ENCODE measurements at regions not wholly inside any gene's neighbourhood (a gene's known extent, or its start where the extent isn't known, plus 50 kb on each side); places are given as distances from the start of the nearest gene placed in this dataset.

- no peak overlapping the region for H3K4me2 ChIP-seq (ENCODE audit: insufficient read depth, low read length, poor library complexity, severe bottlenecking)
- no peak overlapping the region for H3K14ac ChIP-seq (ENCODE audit: low read length)
- no peaks in the 10 kb centered on the region for H3K9me3 ChIP-seq (replicated peaks in 1 of 2; ENCODE audit: control insufficient read depth in 2 of 2, insufficient read depth in 1 of 2, low read depth in 1 of 2, low read length in 2 of 2)
- H2BK120ac ChIP-seq (ENCODE audit: low read depth, low read length): no peak overlapping the region
- no peak overlapping the region for H3K4me3 ChIP-seq (ENCODE audit: low read length in 2 of 2)
- no peak overlapping the region for H2BK12ac ChIP-seq (ENCODE audit: low read length)
- H3K4me1 ChIP-seq (ENCODE audit: control insufficient read depth in 2 of 2, insufficient read depth in 1 of 2, low read depth in 1 of 2, low read length in 2 of 2): peaks cover 0 to 7% of the 10 kb centered on the region in 2 donors
- no peak overlapping the region for H2AK5ac ChIP-seq (ENCODE audit: low read depth, low read length)
- no peak for DNase-seq (ENCODE audit: low spot score)
- H3K27me3 ChIP-seq (ENCODE audit: control insufficient read depth in 3 of 3, insufficient read depth in 3 of 3, low read depth in 1 of 3, low read length in 3 of 3): peaks cover 0 to 3% (median 0%) of the 10 kb centered on the region in 3 experiments
- no peak overlapping the region for H3K9ac ChIP-seq (ENCODE audit: low read depth, low read length, poor library complexity)
- H3K27ac ChIP-seq (replicated peaks; ENCODE audit: low read length): no peak overlapping the region
- H4K91ac ChIP-seq (ENCODE audit: low read depth, low read length, poor library complexity): no peak overlapping the region
- H2BK15ac ChIP-seq (ENCODE audit: low read length): no peak overlapping the region
- H3K18ac ChIP-seq (ENCODE audit: low read length): no peak overlapping the region
- no peaks in the 10 kb centered on the region for H3K79me1 ChIP-seq (ENCODE audit: low read depth, low read length)
- H3K23ac ChIP-seq (ENCODE audit: low read depth, low read length, poor library complexity): no peak overlapping the region
- H3K4ac ChIP-seq (ENCODE audit: low read length): no peak overlapping the region
- no peak overlapping the region for H2AFZ ChIP-seq (ENCODE audit: low read length)
- no CpG with 5 or more reads among the region's 4 CpGs for WGBS, 2 donors (ENCODE audit: extremely low coverage in 2 of 2, insufficient read length in 2 of 2, insufficient replicate concordance in 1 of 2)
- no peaks in the 10 kb centered on the region for H3K36me3 ChIP-seq (replicated peaks in 1 of 2; ENCODE audit: control insufficient read depth in 2 of 2, insufficient read depth in 2 of 2, low read length in 2 of 2)
- H2BK5ac ChIP-seq (ENCODE audit: low read length): no peak overlapping the region
- H4K8ac ChIP-seq (ENCODE audit: low read depth, low read length): no peak overlapping the region
Measured at GRCh38 chr4:24655971-24656370, 71.6 kb upstream of the DHX15 start.

GRCh38 chr4:24656906-24657305, 72.6 kb upstream of the DHX15 start:
- Histone ChIP-seq H3K4ac (ENCODE audit: low read length) (no peak overlapping the region), H3K14ac (ENCODE audit: low read length) (no peak overlapping the region), H3K9me3 (replicated peaks in 1 of 2; ENCODE audit: control insufficient read depth in 2 of 2, insufficient read depth in 1 of 2, low read depth in 1 of 2, low read length in 2 of 2) (no peaks in the 10 kb centered on the region), H3K79me1 (ENCODE audit: low read depth, low read length) (no peaks in the 10 kb centered on the region), H3K18ac (ENCODE audit: low read length) (no peak overlapping the region), H3K36me3 (replicated peaks in 1 of 2; ENCODE audit: control insufficient read depth in 2 of 2, insufficient read depth in 2 of 2, low read length in 2 of 2) (no peaks in the 10 kb centered on the region), H3K4me3 (ENCODE audit: low read length in 2 of 2) (no peak overlapping the region), H3K4me2 (ENCODE audit: insufficient read depth, low read length, poor library complexity, severe bottlenecking) (no peak overlapping the region), H2BK5ac (ENCODE audit: low read length) (no peak overlapping the region), H2BK120ac (ENCODE audit: low read depth, low read length) (no peak overlapping the region), H4K91ac (ENCODE audit: low read depth, low read length, poor library complexity) (no peak overlapping the region), H2BK12ac (ENCODE audit: low read length) (no peak overlapping the region), H2BK15ac (ENCODE audit: low read length) (no peak overlapping the region), H3K4me1 (ENCODE audit: control insufficient read depth in 2 of 2, insufficient read depth in 1 of 2, low read depth in 1 of 2, low read length in 2 of 2) (peaks cover 0 to 9% of the 10 kb centered on the region in 2 donors), H3K27ac (replicated peaks; ENCODE audit: low read length) (no peak overlapping the region), H3K27me3 (ENCODE audit: control insufficient read depth in 3 of 3, insufficient read depth in 3 of 3, low read depth in 1 of 3, low read length in 3 of 3) (no peaks in the 10 kb centered on the region), H2AFZ (ENCODE audit: low read length) (no peak overlapping the region), H3K23ac (ENCODE audit: low read depth, low read length, poor library complexity) (no peak overlapping the region), H2AK5ac (ENCODE audit: low read depth, low read length) (no peak overlapping the region), H4K8ac (ENCODE audit: low read depth, low read length) (no peak overlapping the region), H3K9ac (ENCODE audit: low read depth, low read length, poor library complexity) (no peak overlapping the region)
- no CpG with 5 or more reads among the region's 5 CpGs for WGBS, 2 donors (ENCODE audit: extremely low coverage in 2 of 2, insufficient read length in 2 of 2, insufficient replicate concordance in 1 of 2)
- no peak for DNase-seq (ENCODE audit: low spot score)

GRCh38 chr4:24657768-24658617, 73.6 kb upstream of the DHX15 start:
- no peak overlapping the region for H4K8ac ChIP-seq (ENCODE audit: low read depth, low read length)
- no peak overlapping the region for H3K4me3 ChIP-seq (ENCODE audit: low read length in 2 of 2)
- no peaks in the 10 kb centered on the region for H3K9me3 ChIP-seq (replicated peaks in 1 of 2; ENCODE audit: control insufficient read depth in 2 of 2, insufficient read depth in 1 of 2, low read depth in 1 of 2, low read length in 2 of 2)
- H2BK5ac ChIP-seq (ENCODE audit: low read length): no peak overlapping the region
- H3K36me3 ChIP-seq (replicated peaks in 1 of 2; ENCODE audit: control insufficient read depth in 2 of 2, insufficient read depth in 2 of 2, low read length in 2 of 2): no peaks in the 10 kb centered on the region
- H3K79me1 ChIP-seq (ENCODE audit: low read depth, low read length): no peaks in the 10 kb centered on the region
- H2BK15ac ChIP-seq (ENCODE audit: low read length): no peak overlapping the region
- no peak for DNase-seq (ENCODE audit: low spot score)
- H2AK5ac ChIP-seq (ENCODE audit: low read depth, low read length): no peak overlapping the region
- H3K4me1 ChIP-seq (ENCODE audit: control insufficient read depth in 2 of 2, insufficient read depth in 1 of 2, low read depth in 1 of 2, low read length in 2 of 2): peaks cover 0 to 9% of the 10 kb centered on the region in 2 donors
- no peak overlapping the region for H3K23ac ChIP-seq (ENCODE audit: low read depth, low read length, poor library complexity)
- H3K4ac ChIP-seq (ENCODE audit: low read length): no peak overlapping the region
- no peak overlapping the region for H2BK120ac ChIP-seq (ENCODE audit: low read depth, low read length)
- H4K91ac ChIP-seq (ENCODE audit: low read depth, low read length, poor library complexity): no peak overlapping the region
- H3K27ac ChIP-seq (replicated peaks; ENCODE audit: low read length): no peak overlapping the region
- H3K27me3 ChIP-seq (ENCODE audit: control insufficient read depth in 3 of 3, insufficient read depth in 3 of 3, low read depth in 1 of 3, low read length in 3 of 3): no peaks in the 10 kb centered on the region
- H3K4me2 ChIP-seq (ENCODE audit: insufficient read depth, low read length, poor library complexity, severe bottlenecking): no peak overlapping the region
- no peak overlapping the region for H2AFZ ChIP-seq (ENCODE audit: low read length)
- H2BK12ac ChIP-seq (ENCODE audit: low read length): no peak overlapping the region
- H3K18ac ChIP-seq (ENCODE audit: low read length): no peak overlapping the region
- no peak overlapping the region for H3K9ac ChIP-seq (ENCODE audit: low read depth, low read length, poor library complexity)
- no CpG with 5 or more reads among the region's 15 CpGs for WGBS, 2 donors (ENCODE audit: extremely low coverage in 2 of 2, insufficient read length in 2 of 2, insufficient replicate concordance in 1 of 2)
- no peak overlapping the region for H3K14ac ChIP-seq (ENCODE audit: low read length)

GRCh38 chr4:24659241-24659961, 75.0 kb upstream of the DHX15 start:
- no peak overlapping the region for H3K23ac ChIP-seq (ENCODE audit: low read depth, low read length, poor library complexity)
- no peak for DNase-seq (ENCODE audit: low spot score)
- H3K4me1 ChIP-seq (ENCODE audit: control insufficient read depth in 2 of 2, insufficient read depth in 1 of 2, low read depth in 1 of 2, low read length in 2 of 2): peaks cover 0 to 11% of the 10 kb centered on the region in 2 donors
- H2AFZ ChIP-seq (ENCODE audit: low read length): peak overlapping the region; percentile 30
- H3K27ac ChIP-seq (replicated peaks; ENCODE audit: low read length): no peak overlapping the region
- no peak overlapping the region for H3K4me3 ChIP-seq (ENCODE audit: low read length in 2 of 2)
- H2BK15ac ChIP-seq (ENCODE audit: low read length): no peak overlapping the region
- no peak overlapping the region for H3K14ac ChIP-seq (ENCODE audit: low read length)
- H3K36me3 ChIP-seq (replicated peaks in 1 of 2; ENCODE audit: control insufficient read depth in 2 of 2, insufficient read depth in 2 of 2, low read length in 2 of 2): no peaks in the 10 kb centered on the region
- no peaks in the 10 kb centered on the region for H3K9me3 ChIP-seq (replicated peaks in 1 of 2; ENCODE audit: control insufficient read depth in 2 of 2, insufficient read depth in 1 of 2, low read depth in 1 of 2, low read length in 2 of 2)
- H3K79me1 ChIP-seq (ENCODE audit: low read depth, low read length): no peaks in the 10 kb centered on the region
- H4K91ac ChIP-seq (ENCODE audit: low read depth, low read length, poor library complexity): no peak overlapping the region
- no peak overlapping the region for H3K4me2 ChIP-seq (ENCODE audit: insufficient read depth, low read length, poor library complexity, severe bottlenecking)
- H3K4ac ChIP-seq (ENCODE audit: low read length): no peak overlapping the region
- H2BK120ac ChIP-seq (ENCODE audit: low read depth, low read length): no peak overlapping the region
- H3K18ac ChIP-seq (ENCODE audit: low read length): no peak overlapping the region
- WGBS, 2 donors (ENCODE audit: extremely low coverage in 2 of 2, insufficient read length in 2 of 2, insufficient replicate concordance in 1 of 2): no CpG with 5 or more reads among the region's 3 CpGs
- no peaks in the 10 kb centered on the region for H3K27me3 ChIP-seq (ENCODE audit: control insufficient read depth in 3 of 3, insufficient read depth in 3 of 3, low read depth in 1 of 3, low read length in 3 of 3)
- no peak overlapping the region for H4K8ac ChIP-seq (ENCODE audit: low read depth, low read length)
- H2BK5ac ChIP-seq (ENCODE audit: low read length): no peak overlapping the region
- H2AK5ac ChIP-seq (ENCODE audit: low read depth, low read length): no peak overlapping the region
- no peak overlapping the region for H3K9ac ChIP-seq (ENCODE audit: low read depth, low read length, poor library complexity)
- H2BK12ac ChIP-seq (ENCODE audit: low read length): no peak overlapping the region
